Osteoblast (primary cell): ENCODE measurements at regions not wholly inside any gene's neighbourhood (a gene's known extent, or its start where the extent isn't known, plus 50 kb on each side); places are given as distances from the start of the nearest gene placed in this dataset.
"Not testable (repeated sequence)": the region's sequence is repeated elsewhere in the genome, so short reads cannot be mapped to it uniquely, and the experiment has no call there.

Source experiments
- DNase-seq: peaks from one replicate; pipeline ENCODE4 v3.0.0; 2011; ENCODE audit warnings: low spot score, mixed read lengths; ENCODE audit not compliant: insufficient read length; ENCODE audit errors: missing footprints
- H2AFZ ChIP-seq: 2 replicates; pipeline ENCODE4 v1.6.0; 2011; ENCODE audit warnings: mild to moderate bottlenecking, low read length
- H3K27ac ChIP-seq: 2 replicates; pipeline ENCODE4 v1.5.1; 2011; ENCODE audit warnings: mild to moderate bottlenecking, low read depth, low read length, moderate library complexity
- H3K27me3 ChIP-seq: 2 replicates; pipeline ENCODE4 v1.6.0; 2012; ENCODE audit warnings: mild to moderate bottlenecking, control low read depth, inconsistent platforms, low read length, moderate library complexity; ENCODE audit not compliant: insufficient read depth
- H3K36me3 ChIP-seq: 2 replicates; pipeline ENCODE4 v1.5.1; 2011; ENCODE audit warnings: mild to moderate bottlenecking, low read length, control low read depth, moderate library complexity; ENCODE audit not compliant: insufficient read depth
- H3K4me1 ChIP-seq: 2 replicates; pipeline ENCODE4 v1.5.1; 2011; ENCODE audit warnings: mild to moderate bottlenecking, low read length, control low read depth, moderate library complexity; ENCODE audit not compliant: insufficient read depth
- H3K4me2 ChIP-seq: 2 replicates; pipeline ENCODE4 v1.6.0; 2011; ENCODE audit warnings: mild to moderate bottlenecking, low read length; ENCODE audit not compliant: insufficient read depth
- H3K4me3 ChIP-seq: fragments of 200-600 bp; sonication (generic); 3 replicates; pipeline ENCODE4 v1.5.1; 2012; ENCODE audit warnings: mild to moderate bottlenecking, low read length, inconsistent platforms; ENCODE audit not compliant: insufficient read depth
- H3K79me2 ChIP-seq: 2 replicates; pipeline ENCODE4 v1.6.0; 2012; ENCODE audit warnings: mild to moderate bottlenecking, low read length, control low read depth, inconsistent platforms; ENCODE audit not compliant: insufficient read depth
- H3K9me3 ChIP-seq: 2 replicates; pipeline ENCODE4 v1.5.1; 2011; ENCODE audit warnings: low read depth, low read length, control low read depth
- H4K20me1 ChIP-seq: 2 replicates; pipeline ENCODE4 v1.6.0; 2012; ENCODE audit warnings: mild to moderate bottlenecking, low read length, control low read depth; ENCODE audit not compliant: insufficient read depth
- TF ChIP-seq, protein P1 (sequence below): IDR thresholded peaks from 2 replicates; pipeline ENCODE4 v1.5.1; 2011; ENCODE audit warnings: mild to moderate bottlenecking, low read depth, low read length, moderate library complexity; ENCODE audit errors: extremely low read depth

- H3K36me3 ChIP-seq: no peaks in the 10 kb centered on the region
- TF ChIP-seq, protein P1, sequence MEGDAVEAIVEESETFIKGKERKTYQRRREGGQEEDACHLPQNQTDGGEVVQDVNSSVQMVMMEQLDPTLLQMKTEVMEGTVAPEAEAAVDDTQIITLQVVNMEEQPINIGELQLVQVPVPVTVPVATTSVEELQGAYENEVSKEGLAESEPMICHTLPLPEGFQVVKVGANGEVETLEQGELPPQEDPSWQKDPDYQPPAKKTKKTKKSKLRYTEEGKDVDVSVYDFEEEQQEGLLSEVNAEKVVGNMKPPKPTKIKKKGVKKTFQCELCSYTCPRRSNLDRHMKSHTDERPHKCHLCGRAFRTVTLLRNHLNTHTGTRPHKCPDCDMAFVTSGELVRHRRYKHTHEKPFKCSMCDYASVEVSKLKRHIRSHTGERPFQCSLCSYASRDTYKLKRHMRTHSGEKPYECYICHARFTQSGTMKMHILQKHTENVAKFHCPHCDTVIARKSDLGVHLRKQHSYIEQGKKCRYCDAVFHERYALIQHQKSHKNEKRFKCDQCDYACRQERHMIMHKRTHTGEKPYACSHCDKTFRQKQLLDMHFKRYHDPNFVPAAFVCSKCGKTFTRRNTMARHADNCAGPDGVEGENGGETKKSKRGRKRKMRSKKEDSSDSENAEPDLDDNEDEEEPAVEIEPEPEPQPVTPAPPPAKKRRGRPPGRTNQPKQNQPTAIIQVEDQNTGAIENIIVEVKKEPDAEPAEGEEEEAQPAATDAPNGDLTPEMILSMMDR: no peak
- no peak for DNase-seq
- H3K4me1 ChIP-seq: no peaks in the 10 kb centered on the region
- H3K79me2 ChIP-seq: no peaks in the 10 kb centered on the region
- H4K20me1 ChIP-seq: no peaks in the 10 kb centered on the region
- H3K4me2 ChIP-seq: no peak overlapping the region
- H3K9me3 ChIP-seq: no peaks in the 10 kb centered on the region
- H3K27ac ChIP-seq: no peak overlapping the region
- no peaks in the 10 kb centered on the region for H3K27me3 ChIP-seq
- H2AFZ ChIP-seq: no peak overlapping the region
- H3K4me3 ChIP-seq: no peak overlapping the region
Measured at GRCh38 chr11:81303038-81303664, 1430.5 kb downstream of the FAM181B start.

GRCh38 chr11:81301166-81301830 is 1432.4 kb downstream of the FAM181B start:
- no peak for DNase-seq
- H3K79me2 ChIP-seq: no peaks in the 10 kb centered on the region
- no peak overlapping the region for H3K4me2 ChIP-seq
- H3K4me1 ChIP-seq: no peaks in the 10 kb centered on the region
- H4K20me1 ChIP-seq: no peaks in the 10 kb centered on the region
- H3K27ac ChIP-seq: no peak overlapping the region
- H3K4me3 ChIP-seq: no peak overlapping the region
- no peaks in the 10 kb centered on the region for H3K36me3 ChIP-seq
- no peak overlapping the region for H2AFZ ChIP-seq
- no peaks in the 10 kb centered on the region for H3K27me3 ChIP-seq
- TF ChIP-seq, protein P1: no peak
- no peaks in the 10 kb centered on the region for H3K9me3 ChIP-seq

- DNase-seq: no peak
- Histone ChIP-seq H4K20me1 (no peaks in the 10 kb centered on the region), H3K4me1 (no peaks in the 10 kb centered on the region), H3K79me2 (no peaks in the 10 kb centered on the region), H3K27me3 (no peaks in the 10 kb centered on the region), H2AFZ (no peak overlapping the region), H3K4me3 (no peak overlapping the region), H3K27ac (no peak overlapping the region), H3K4me2 (no peak overlapping the region), H3K36me3 (no peaks in the 10 kb centered on the region), H3K9me3 (peaks cover 6% of the 10 kb centered on the region)
- TF ChIP-seq, protein P1: no peak
Measured at GRCh38 chr11:81286959-81287358, 1446.7 kb downstream of the FAM181B start.

GRCh38 chr11:81286550-81286949 is 1447.1 kb downstream of the FAM181B start:
- no peak overlapping the region for H3K4me2 ChIP-seq
- H3K79me2 ChIP-seq: no peaks in the 10 kb centered on the region
- peaks cover 6% of the 10 kb centered on the region for H3K9me3 ChIP-seq
- TF ChIP-seq, protein P1: no peak
- no peaks in the 10 kb centered on the region for H3K4me1 ChIP-seq
- DNase-seq: no peak
- no peak overlapping the region for H2AFZ ChIP-seq
- H3K4me3 ChIP-seq: no peak overlapping the region
- no peaks in the 10 kb centered on the region for H4K20me1 ChIP-seq
- no peaks in the 10 kb centered on the region for H3K27me3 ChIP-seq
- no peak overlapping the region for H3K27ac ChIP-seq
- no peaks in the 10 kb centered on the region for H3K36me3 ChIP-seq

DNA sequence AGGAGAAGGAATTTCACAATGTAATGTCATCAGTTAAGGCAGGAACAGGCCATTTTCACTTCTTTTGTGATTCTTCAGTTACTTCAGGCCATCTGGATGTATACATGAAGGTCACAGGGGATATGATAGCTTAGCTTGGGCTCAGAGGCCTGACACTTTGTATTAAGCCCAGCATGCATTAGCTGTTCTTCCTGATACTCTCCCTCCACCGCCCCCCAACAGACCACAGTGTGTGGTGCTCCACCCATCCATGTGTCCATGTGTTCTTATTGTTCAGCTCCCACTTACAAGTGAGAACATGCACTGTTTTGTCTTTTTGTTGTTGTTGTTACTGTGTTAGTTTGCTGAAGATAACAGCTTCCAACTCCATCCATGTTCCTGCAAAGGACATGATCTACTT is 1453.4 kb downstream of the FAM181B start:
- H3K9me3 ChIP-seq, H4K20me1 ChIP-seq, H3K27ac ChIP-seq, H3K4me2 ChIP-seq, DNase-seq, H3K4me1 ChIP-seq, H3K79me2 ChIP-seq, H3K36me3 ChIP-seq, H2AFZ ChIP-seq, H3K27me3 ChIP-seq, H3K4me3 ChIP-seq: not testable (repeated sequence)
